Stimulated activated effector memory CD8-positive, alpha-beta T cell treated with anti-CD3 and anti-CD28 coated beads, Interleukin-12 subunit alpha, Interleukin-12 subunit beta, amount 100 ng/mL, for 72 hours (primary cell): ENCODE measurements at regions not wholly inside any gene's neighbourhood (a gene's known extent, or its start where the extent isn't known, plus 50 kb on each side); places are given as distances from the start of the nearest gene placed in this dataset.
"Not testable (repeated sequence)": the region's sequence is repeated elsewhere in the genome, so short reads cannot be mapped to it uniquely, and the experiment has no call there.

Source experiments
- ATAC-seq: fragments of 150-1000 bp; cut with Tn5 transposase; 2 replicates; pipeline ENCODE4 v1.10.0; 2021
- DNase-seq, 2 donors: peaks; one replicate each; pipeline ENCODE4 v3.0.0; 2021 to 2022; ENCODE audit warnings: low spot score in 2 of 2
- H3K27ac Mint-ChIP-seq: one replicate; pipeline ENCODE4 v1.8.0; 2022; ENCODE audit warnings: mild to moderate bottlenecking, mixed read lengths
- H3K36me3 Mint-ChIP-seq: one replicate; pipeline ENCODE4 v1.8.0; 2022; ENCODE audit warnings: mild to moderate bottlenecking, mixed read lengths
- H3K4me1 Mint-ChIP-seq: one replicate; pipeline ENCODE4 v1.8.0; 2022; ENCODE audit warnings: mixed read lengths
- H3K4me3 Mint-ChIP-seq: one replicate; pipeline ENCODE4 v1.8.0; 2022; ENCODE audit warnings: mild to moderate bottlenecking, mixed read lengths
- H3K9me3 Mint-ChIP-seq: one replicate; pipeline ENCODE4 v1.8.0; 2022; ENCODE audit warnings: mixed read lengths

DNA sequence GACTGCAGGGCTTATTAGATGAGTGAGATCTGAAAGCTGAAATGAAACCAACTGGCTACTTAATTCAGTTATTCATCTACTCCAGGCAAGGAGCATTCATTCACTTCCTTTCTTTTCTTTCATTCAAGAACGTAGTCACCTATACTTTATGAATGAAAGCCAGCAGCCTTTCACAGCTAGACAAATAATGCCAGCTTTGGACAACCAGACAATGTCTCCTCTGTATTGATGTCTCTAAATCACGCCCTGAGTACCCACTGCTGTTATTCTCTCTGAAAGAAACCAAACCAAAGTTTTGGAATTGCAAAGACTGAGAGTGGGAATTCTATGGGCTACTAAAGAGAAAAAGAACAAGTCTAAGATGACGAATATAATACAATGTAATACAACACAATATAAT is 121.2 kb upstream of the PTPN3 start:
- no peaks in the 10 kb centered on the region for H3K4me1 Mint-ChIP-seq
- peaks cover 5% of the 10 kb centered on the region for H3K9me3 Mint-ChIP-seq
- no peaks in the 10 kb centered on the region for H3K36me3 Mint-ChIP-seq
- H3K27ac Mint-ChIP-seq: no peak overlapping the region
- DNase-seq (no peak), ATAC-seq (no peak)
- no peak overlapping the region for H3K4me3 Mint-ChIP-seq

DNA sequence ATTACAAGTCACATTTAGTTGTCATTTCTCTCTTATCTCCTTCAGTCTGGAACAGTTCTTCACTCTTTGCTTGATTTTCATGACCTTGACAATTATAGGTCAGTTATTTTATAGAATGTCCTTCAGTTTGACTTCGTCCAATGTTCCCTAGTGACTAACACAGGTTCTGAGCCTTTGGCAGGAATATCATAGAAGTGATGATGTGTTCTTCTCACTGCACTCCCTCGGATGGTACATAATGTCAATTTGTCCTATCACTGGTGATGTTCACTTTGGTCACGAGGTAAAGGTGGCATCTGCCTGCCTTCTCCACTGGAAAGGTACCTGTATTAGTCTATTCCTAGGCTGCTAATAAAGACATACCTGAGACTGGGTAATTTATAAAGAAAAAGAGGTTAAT is 126.0 kb upstream of the PTPN3 start:
- ATAC-seq (no peak), DNase-seq (no peak)
- no peak overlapping the region for H3K27ac Mint-ChIP-seq
- no peaks in the 10 kb centered on the region for H3K36me3 Mint-ChIP-seq
- no peak overlapping the region for H3K4me3 Mint-ChIP-seq
- H3K4me1 Mint-ChIP-seq: no peaks in the 10 kb centered on the region
- H3K9me3 Mint-ChIP-seq: peaks cover 4% of the 10 kb centered on the region

- H3K9me3 Mint-ChIP-seq: peaks cover 6% of the 10 kb centered on the region
- ATAC-seq (no peak), DNase-seq (no peak)
- H3K36me3 Mint-ChIP-seq: no peaks in the 10 kb centered on the region
- no peak overlapping the region for H3K4me3 Mint-ChIP-seq
- no peak overlapping the region for H3K27ac Mint-ChIP-seq
- H3K4me1 Mint-ChIP-seq: no peaks in the 10 kb centered on the region
Observed at GRCh38 chr9:109624896-109625295, 126.8 kb upstream of the PTPN3 start.

DNA sequence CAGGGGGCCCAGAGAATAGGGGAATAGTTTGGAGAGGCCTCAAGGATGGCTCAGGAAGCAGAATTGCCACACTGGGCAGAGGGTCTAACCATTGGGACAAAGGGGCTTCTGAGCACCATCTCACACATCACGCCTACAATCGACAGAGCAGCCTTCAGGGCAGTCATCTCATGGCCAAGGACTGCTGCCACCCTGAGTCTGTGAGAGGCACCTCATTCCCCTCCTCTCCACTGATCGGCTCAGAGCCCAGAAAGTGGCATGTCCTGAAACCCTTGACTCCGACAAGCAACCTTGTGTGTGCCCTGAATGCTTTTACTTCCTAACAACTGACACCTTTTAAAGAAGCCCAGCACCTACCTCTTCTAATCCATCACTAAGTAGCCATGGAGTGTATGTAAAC is 128.9 kb upstream of the PTPN3 start:
- no peak for DNase-seq
- H3K4me3 Mint-ChIP-seq: no peak overlapping the region

GRCh38 chr9:109629615-109630014 is 131.5 kb upstream of the PTPN3 start:
- ATAC-seq (no peak), DNase-seq (no peak)
- H3K27ac Mint-ChIP-seq: no peak overlapping the region
- no peak overlapping the region for H3K4me3 Mint-ChIP-seq
- no peaks in the 10 kb centered on the region for H3K36me3 Mint-ChIP-seq
- no peaks in the 10 kb centered on the region for H3K4me1 Mint-ChIP-seq
- peaks cover 7% of the 10 kb centered on the region for H3K9me3 Mint-ChIP-seq

More for the DNA sequence above, 128.9 kb upstream of the PTPN3 start:
- no peak for ATAC-seq
- H3K4me1 Mint-ChIP-seq: no peaks in the 10 kb centered on the region
- H3K36me3 Mint-ChIP-seq: no peaks in the 10 kb centered on the region
- H3K9me3 Mint-ChIP-seq: peaks cover 7% of the 10 kb centered on the region
- H3K27ac Mint-ChIP-seq: no peak overlapping the region

GRCh38 chr9:109632817-109633216 is 134.7 kb upstream of the PTPN3 start:
- H3K36me3 Mint-ChIP-seq: no peaks in the 10 kb centered on the region
- ATAC-seq (no peak), DNase-seq (no peak)
- no peak overlapping the region for H3K4me3 Mint-ChIP-seq
- no peak overlapping the region for H3K27ac Mint-ChIP-seq
- peaks cover 6% of the 10 kb centered on the region for H3K9me3 Mint-ChIP-seq
- no peaks in the 10 kb centered on the region for H3K4me1 Mint-ChIP-seq

DNA sequence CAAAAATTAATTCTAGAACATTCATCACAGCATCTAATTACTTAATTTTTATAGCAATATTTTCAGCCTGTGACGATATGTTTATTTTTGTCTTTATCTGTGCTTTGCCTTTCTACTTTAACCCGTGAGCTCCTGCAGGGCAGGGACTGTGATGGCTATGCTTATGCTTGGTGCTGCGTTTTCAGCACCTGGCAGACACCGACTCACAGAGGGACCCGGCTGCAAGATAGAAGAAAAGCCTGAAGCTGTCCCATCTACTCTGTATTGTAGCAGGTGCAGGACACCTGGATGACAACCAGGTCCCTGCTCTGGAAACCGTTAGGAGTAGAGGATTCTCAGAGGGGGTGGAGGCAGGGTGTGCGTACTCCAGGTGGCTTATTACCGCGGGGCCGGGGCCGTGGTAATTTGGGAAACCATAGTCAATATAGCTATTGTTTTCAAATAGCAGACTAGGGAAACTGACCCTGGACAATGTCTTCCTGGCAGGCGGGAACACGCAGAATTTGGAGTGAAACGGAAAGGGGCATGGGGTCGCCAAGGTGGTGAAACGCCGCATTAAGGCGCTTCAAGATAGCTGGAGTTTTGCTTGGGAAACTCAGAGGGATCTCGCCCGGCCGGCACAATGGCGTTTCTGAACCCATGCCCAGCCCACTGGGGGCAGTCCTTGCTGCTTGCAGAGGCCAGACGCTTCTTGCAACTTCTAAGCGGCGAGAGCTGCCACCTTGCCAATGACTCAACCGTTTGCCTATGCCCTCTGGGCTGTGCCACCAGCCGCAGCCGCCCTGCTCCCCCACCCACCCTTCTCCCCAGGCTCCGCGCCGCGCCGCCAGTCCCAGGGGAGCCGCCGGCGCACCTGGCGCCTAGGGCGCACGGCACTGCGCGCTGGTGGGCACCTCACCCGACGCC is 140.1 kb upstream of the PALM2AKAP2 start:
- no peak for DNase-seq
- ATAC-seq: no peak
- Mint-ChIP-seq H3K27ac (no peak overlapping the region), H3K36me3 (no peaks in the 10 kb centered on the region), H3K4me3 (no peak overlapping the region), H3K4me1 (no peaks in the 10 kb centered on the region), H3K9me3 (peaks cover 7% of the 10 kb centered on the region)

GRCh38 chr9:109640580-109641371 is 139.2 kb upstream of the PALM2AKAP2 start:
- H3K4me3 Mint-ChIP-seq: no peak overlapping the region
- no peaks in the 10 kb centered on the region for H3K4me1 Mint-ChIP-seq
- H3K36me3 Mint-ChIP-seq: no peaks in the 10 kb centered on the region
- no peak for ATAC-seq
- no peak overlapping the region for H3K27ac Mint-ChIP-seq
- no peak for DNase-seq
- H3K9me3 Mint-ChIP-seq: peaks cover 9% of the 10 kb centered on the region

DNA sequence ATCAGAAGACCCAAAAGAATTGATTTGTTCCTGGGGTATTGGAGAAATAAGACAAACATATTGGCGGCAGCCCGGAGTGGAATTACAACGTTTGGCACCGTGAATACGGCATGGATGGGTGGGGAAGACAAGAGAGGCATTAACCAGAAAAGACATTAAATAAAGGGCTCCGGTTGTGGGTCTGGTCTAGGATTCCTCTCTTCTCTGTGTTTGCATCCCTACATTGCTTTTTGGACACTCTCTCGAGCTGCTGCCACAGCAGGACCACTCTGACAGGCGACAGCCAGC is 138.7 kb upstream of the PALM2AKAP2 start:
- no peak overlapping the region for H3K4me3 Mint-ChIP-seq
- H3K36me3 Mint-ChIP-seq: no peaks in the 10 kb centered on the region

DNA sequence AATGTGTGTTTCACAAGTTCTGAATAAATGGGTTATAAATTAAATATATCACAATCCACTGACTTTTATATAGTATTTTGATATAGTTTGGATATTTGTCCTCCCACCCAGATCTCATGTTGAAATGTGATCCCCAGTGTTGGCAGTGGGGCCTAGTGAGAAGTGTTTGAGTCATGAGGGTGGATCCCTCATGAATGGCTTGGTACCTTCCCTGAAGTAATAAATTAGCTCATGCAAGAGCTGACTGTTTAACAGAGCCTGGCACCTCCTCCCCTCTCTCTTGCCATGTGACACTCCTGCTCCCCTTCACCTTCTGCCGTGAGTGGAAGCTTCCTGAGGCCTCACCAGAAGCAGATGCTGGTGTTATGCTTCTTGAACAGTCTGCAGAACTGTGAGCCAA is 127.9 kb upstream of the PALM2AKAP2 start:
- H3K36me3 Mint-ChIP-seq: no peaks in the 10 kb centered on the region
- no peaks in the 10 kb centered on the region for H3K4me1 Mint-ChIP-seq
- ATAC-seq: no peak
- H3K9me3 Mint-ChIP-seq: no peaks in the 10 kb centered on the region
- H3K27ac Mint-ChIP-seq: no peak overlapping the region
- DNase-seq: no peak
- H3K4me3 Mint-ChIP-seq: no peak overlapping the region

More for the DNA sequence above, 138.7 kb upstream of the PALM2AKAP2 start:
- H3K9me3 Mint-ChIP-seq: peaks cover 9% of the 10 kb centered on the region
- DNase-seq (no peak), ATAC-seq (no peak)
- H3K4me1 Mint-ChIP-seq: no peaks in the 10 kb centered on the region
- no peak overlapping the region for H3K27ac Mint-ChIP-seq

GRCh38 chr9:109652971-109653370 is 127.0 kb upstream of the PALM2AKAP2 start:
- DNase-seq: no peak
- ATAC-seq: no peak
- Mint-ChIP-seq H3K4me3 (no peak overlapping the region), H3K4me1 (no peaks in the 10 kb centered on the region), H3K36me3 (no peaks in the 10 kb centered on the region), H3K27ac (no peak overlapping the region), H3K9me3 (no peaks in the 10 kb centered on the region)

DNA sequence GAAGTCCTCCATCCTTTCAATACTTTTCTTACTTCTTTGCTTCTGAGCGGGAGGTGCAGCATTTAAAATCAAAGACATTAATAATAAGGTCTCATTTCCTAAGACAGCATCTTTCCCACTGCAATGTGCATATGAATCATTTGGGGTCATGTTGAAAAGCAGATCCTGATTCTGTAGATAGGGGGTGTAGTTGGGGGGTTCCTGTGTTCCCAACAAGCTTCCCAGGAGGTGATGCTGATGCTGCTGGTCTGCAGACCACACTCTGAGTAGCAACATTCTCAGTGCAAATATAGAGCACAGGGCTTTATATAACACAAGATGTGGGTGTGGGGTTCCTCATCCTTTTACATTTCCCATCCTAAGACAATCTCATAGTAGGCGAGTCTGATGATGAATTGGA is 126.5 kb upstream of the PALM2AKAP2 start:
- no peaks in the 10 kb centered on the region for H3K36me3 Mint-ChIP-seq
- DNase-seq (no peak), ATAC-seq (no peak)
- H3K27ac Mint-ChIP-seq: no peak overlapping the region
- H3K9me3 Mint-ChIP-seq: no peaks in the 10 kb centered on the region
- no peaks in the 10 kb centered on the region for H3K4me1 Mint-ChIP-seq
- H3K4me3 Mint-ChIP-seq: no peak overlapping the region

GRCh38 chr9:109663978-109664377 is 116.0 kb upstream of the PALM2AKAP2 start:
- not testable (repeated sequence) for H3K36me3 Mint-ChIP-seq, H3K4me1 Mint-ChIP-seq, H3K4me3 Mint-ChIP-seq, ATAC-seq, H3K27ac Mint-ChIP-seq, DNase-seq
- peaks cover 14% of the 10 kb centered on the region for H3K9me3 Mint-ChIP-seq

GRCh38 chr9:109665736-109666135 is 114.3 kb upstream of the PALM2AKAP2 start:
- not testable (repeated sequence) for DNase-seq, H3K4me1 Mint-ChIP-seq, H3K27ac Mint-ChIP-seq, H3K4me3 Mint-ChIP-seq, H3K36me3 Mint-ChIP-seq, ATAC-seq
- H3K9me3 Mint-ChIP-seq: peaks cover 14% of the 10 kb centered on the region

- no peak overlapping the region for H3K4me3 Mint-ChIP-seq
- H3K27ac Mint-ChIP-seq: no peak overlapping the region
- peaks cover 11% of the 10 kb centered on the region for H3K9me3 Mint-ChIP-seq
- no peaks in the 10 kb centered on the region for H3K4me1 Mint-ChIP-seq
- ATAC-seq: no peak
- no peak for DNase-seq
- no peaks in the 10 kb centered on the region for H3K36me3 Mint-ChIP-seq
Observed at GRCh38 chr9:109681301-109681700, 98.7 kb upstream of the PALM2AKAP2 start.

DNA sequence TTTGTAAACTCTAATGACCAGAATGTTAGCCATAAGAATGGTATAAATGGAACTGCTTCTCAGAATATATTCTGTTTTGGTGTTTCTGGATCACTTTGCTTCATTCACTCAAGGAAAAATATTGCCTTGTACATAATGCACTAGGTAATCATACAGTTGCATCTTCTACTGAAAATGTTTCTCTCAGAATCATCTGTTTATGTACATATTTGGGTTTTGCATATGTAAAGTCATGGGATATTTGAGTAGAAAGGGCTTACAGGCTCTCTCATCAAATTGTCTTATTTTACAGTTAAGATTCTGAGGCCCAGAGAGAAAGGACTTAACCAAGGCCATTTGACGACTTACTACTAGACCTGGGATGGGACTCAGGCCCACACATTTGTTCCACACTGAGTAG is 97.8 kb upstream of the PALM2AKAP2 start:
- ATAC-seq (no peak), DNase-seq (no peak)
- Mint-ChIP-seq H3K4me1 (no peaks in the 10 kb centered on the region), H3K27ac (no peak overlapping the region), H3K4me3 (no peak overlapping the region), H3K36me3 (no peaks in the 10 kb centered on the region), H3K9me3 (peaks cover 4% of the 10 kb centered on the region)
